ENCODE measurements at regions not wholly inside any gene's neighbourhood (a gene's known extent, or its start where the extent isn't known, plus 50 kb on each side); places are given as distances from the start of the nearest gene placed in this dataset.

DNA sequence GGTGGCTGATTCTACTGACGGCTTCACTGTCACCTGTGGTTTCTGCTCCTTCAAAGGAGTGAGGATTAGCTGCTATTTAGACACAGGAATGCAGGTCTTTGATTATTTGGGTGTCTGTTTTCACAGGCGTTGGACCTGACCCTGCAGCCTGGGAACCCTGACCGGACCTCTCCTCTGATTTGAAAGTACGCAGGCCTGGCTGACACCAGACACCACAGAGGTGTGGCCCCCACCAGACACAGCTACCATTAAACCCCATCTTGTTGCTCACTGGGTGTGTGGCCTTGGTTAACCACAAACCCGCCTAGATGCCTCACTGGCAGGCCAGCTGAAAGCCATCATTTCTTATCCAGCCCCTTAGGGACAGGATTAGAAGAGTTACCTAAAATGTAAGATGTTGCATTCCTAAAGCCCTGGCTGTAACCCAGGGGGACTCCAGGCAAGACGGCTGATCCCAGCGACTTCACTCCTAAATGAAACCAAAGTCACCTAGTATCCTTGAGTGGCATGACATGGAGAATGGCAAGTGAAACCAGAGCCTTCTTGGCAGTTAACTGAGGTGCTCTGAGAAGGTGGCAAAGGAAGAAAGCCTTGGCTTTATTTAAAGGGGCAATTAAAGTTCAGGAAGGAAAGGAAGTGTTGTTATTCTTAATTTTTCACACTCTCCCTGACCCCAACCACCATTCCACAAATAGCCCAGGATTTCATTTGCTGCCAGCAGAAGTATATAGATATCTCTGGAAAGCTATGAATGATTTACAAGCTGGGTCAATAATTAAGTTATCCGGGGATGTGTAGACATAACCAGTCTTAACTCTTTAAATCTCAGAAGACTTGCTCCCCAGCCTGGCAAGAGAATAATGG, 169.9 kb downstream of the QRSL1 start (continued):
- TF ChIP-seq TCF3 (IDR thresholded peaks at IDR 0.05; ENCODE audit: borderline replicate concordance, insufficient read depth, low read depth, low read length) (peak; percentile 74; the same call in 1 of the 2 replicates), SUPT20H (IDR thresholded peaks at IDR 0.05; ENCODE audit: borderline replicate concordance, control insufficient read depth, low read depth, low read length) (no peak), ZSCAN29 (IDR thresholded peaks at IDR 0.05) (no peak), MYC (IDR thresholded peaks at IDR 0.05; ENCODE audit: insufficient read depth, insufficient read length, insufficient replicate concordance, low read length, severe bottlenecking) (no peak), MYB (IDR thresholded peaks at IDR 0.05; ENCODE audit: borderline replicate concordance, low read depth, low read length) (no peak), BCL11A (IDR thresholded peaks at IDR 0.05; ENCODE audit: low read depth, low read length) (no peak)
- TF ChIP-seq, protein P1, sequence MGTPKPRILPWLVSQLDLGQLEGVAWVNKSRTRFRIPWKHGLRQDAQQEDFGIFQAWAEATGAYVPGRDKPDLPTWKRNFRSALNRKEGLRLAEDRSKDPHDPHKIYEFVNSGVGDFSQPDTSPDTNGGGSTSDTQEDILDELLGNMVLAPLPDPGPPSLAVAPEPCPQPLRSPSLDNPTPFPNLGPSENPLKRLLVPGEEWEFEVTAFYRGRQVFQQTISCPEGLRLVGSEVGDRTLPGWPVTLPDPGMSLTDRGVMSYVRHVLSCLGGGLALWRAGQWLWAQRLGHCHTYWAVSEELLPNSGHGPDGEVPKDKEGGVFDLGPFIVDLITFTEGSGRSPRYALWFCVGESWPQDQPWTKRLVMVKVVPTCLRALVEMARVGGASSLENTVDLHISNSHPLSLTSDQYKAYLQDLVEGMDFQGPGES (IDR thresholded peaks at IDR 0.05): no peak
- TF ChIP-seq, protein P2, sequence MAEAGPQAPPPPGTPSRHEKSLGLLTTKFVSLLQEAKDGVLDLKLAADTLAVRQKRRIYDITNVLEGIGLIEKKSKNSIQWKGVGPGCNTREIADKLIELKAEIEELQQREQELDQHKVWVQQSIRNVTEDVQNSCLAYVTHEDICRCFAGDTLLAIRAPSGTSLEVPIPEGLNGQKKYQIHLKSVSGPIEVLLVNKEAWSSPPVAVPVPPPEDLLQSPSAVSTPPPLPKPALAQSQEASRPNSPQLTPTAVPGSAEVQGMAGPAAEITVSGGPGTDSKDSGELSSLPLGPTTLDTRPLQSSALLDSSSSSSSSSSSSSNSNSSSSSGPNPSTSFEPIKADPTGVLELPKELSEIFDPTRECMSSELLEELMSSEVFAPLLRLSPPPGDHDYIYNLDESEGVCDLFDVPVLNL (IDR thresholded peaks at IDR 0.05; ENCODE audit: low read depth, low read length): no peak

DNA sequence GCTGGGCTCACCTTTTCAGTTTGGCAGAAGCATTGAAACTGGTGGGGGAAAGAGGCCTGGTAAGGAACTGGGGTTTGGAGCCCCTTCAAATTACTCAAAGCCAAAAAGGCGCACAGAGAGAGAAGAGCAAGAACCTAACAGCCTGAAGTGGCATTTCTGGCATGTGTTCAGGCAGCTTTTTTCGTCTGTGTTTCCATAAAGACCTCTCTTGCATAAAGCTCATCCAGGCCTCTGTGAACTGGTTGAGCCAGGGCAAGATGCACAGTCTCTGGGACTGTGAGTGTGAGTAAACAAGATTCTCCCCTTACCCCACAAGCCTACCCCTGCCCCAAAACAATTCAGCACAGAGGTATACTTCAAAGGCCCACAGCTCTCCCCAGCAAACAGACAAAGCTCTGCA, 167.8 kb downstream of the QRSL1 start:
- POLR2A ChIA-PET: no interaction called here
- no peak overlapping the region for H2AFZ ChIP-seq (ENCODE audit: control insufficient read depth, low read depth, low read length)
- peaks cover 6% of the 10 kb centered on the region; the same call in 1 of the 2 replicates for H3K4me1 ChIP-seq (ENCODE audit: control insufficient read depth, insufficient read depth, low read length)
- no peak overlapping the region for H3K9ac ChIP-seq (ENCODE audit: control insufficient read depth, insufficient read depth, low read length)
- WGBS (ENCODE audit: insufficient coverage, insufficient replicate concordance, low lambda C conversion rate, missing lambda C conversion rate): 25% methylated on average over 2 of the region's 2 CpGs
- ATAC-seq (no peak), FAIRE-seq (no peak), DNase-seq (ENCODE audit: low read depth, low spot score) (no peak)
- BruUV-seq (replicated peaks): no TSS peak
- TF ChIP-seq CREB1 (IDR thresholded peaks at IDR 0.05; ENCODE audit: low read depth): no peak
- no peak for TF ChIP-seq STAT3 (IDR thresholded peaks at IDR 0.05; ENCODE audit: low read depth, low read length)
- TF ChIP-seq EED (IDR thresholded peaks at IDR 0.05; ENCODE audit: low read depth): no peak
- TF ChIP-seq CBFB (IDR thresholded peaks at IDR 0.05; ENCODE audit: low read depth): no peak
- TF ChIP-seq, protein P3, sequence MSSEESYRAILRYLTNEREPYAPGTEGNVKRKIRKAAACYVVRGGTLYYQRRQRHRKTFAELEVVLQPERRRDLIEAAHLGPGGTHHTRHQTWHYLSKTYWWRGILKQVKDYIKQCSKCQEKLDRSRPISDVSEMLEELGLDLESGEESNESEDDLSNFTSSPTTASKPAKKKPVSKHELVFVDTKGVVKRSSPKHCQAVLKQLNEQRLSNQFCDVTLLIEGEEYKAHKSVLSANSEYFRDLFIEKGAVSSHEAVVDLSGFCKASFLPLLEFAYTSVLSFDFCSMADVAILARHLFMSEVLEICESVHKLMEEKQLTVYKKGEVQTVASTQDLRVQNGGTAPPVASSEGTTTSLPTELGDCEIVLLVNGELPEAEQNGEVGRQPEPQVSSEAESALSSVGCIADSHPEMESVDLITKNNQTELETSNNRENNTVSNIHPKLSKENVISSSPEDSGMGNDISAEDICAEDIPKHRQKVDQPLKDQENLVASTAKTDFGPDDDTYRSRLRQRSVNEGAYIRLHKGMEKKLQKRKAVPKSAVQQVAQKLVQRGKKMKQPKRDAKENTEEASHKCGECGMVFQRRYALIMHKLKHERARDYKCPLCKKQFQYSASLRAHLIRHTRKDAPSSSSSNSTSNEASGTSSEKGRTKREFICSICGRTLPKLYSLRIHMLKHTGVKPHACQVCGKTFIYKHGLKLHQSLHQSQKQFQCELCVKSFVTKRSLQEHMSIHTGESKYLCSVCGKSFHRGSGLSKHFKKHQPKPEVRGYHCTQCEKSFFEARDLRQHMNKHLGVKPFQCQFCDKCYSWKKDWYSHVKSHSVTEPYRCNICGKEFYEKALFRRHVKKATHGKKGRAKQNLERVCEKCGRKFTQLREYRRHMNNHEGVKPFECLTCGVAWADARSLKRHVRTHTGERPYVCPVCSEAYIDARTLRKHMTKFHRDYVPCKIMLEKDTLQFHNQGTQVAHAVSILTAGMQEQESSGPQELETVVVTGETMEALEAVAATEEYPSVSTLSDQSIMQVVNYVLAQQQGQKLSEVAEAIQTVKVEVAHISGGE (CRISPR knock-in tag; IDR thresholded peaks at IDR 0.05): no peak
- no peak for TF ChIP-seq BHLHE40 (IDR thresholded peaks at IDR 0.05; ENCODE audit: borderline replicate concordance in 1 of 2, low read depth in 2 of 2, low read length in 1 of 2)
- no peak for TF ChIP-seq RAD21 (IDR thresholded peaks at IDR 0.05; ENCODE audit: insufficient read depth, low read depth, low read length)
- no peak for TF ChIP-seq MEF2A (IDR thresholded peaks at IDR 0.05; ENCODE audit: insufficient read depth, low read depth, low read length)
- no peak for TF ChIP-seq BACH1 (IDR thresholded peaks at IDR 0.05; ENCODE audit: borderline replicate concordance)
- no peaks in the 10 kb centered on the region for H3K79me2 ChIP-seq (ENCODE audit: control insufficient read depth, insufficient read depth, low read length)
- intact Hi-C loops (cut with micrococcal nuclease; ENCODE audit: unreplicated experiment): loop anchor here (1.0 kb wide), 1 partner anchor 28 kb away; no protein-coding TSS in a partner anchor
- no peak overlapping the region for H3K4me3 ChIP-seq
- H3K27ac ChIP-seq (ENCODE audit: control insufficient read depth, insufficient read depth): no peak overlapping the region
- H4K20me1 ChIP-seq (ENCODE audit: control insufficient read depth, insufficient read depth): no peaks in the 10 kb centered on the region
- no peaks in the 10 kb centered on the region for H3K9me3 ChIP-seq (replicated peaks; ENCODE audit: control insufficient read depth, insufficient read depth, low read length)
- H3K36me3 ChIP-seq (ENCODE audit: control insufficient read depth in 2 of 2, insufficient read depth in 2 of 2, low read length in 1 of 2): no peaks in the 10 kb centered on the region
- H3K27me3 ChIP-seq (replicated peaks in 1 of 2; ENCODE audit: control insufficient read depth in 2 of 2, insufficient read depth in 2 of 2, low read length in 1 of 2): no peaks in the 10 kb centered on the region
- no peak overlapping the region for H3K4me2 ChIP-seq (ENCODE audit: control insufficient read depth, insufficient read depth)
- RAD21 ChIA-PET (ENCODE audit: unreplicated experiment): no interaction called here
- CTCF ChIA-PET: no interaction called here
- SMC1A ChIA-PET (ENCODE audit: uncharacterized antibody, unreplicated experiment): interaction anchor here (1.0 to 2.0 kb wide), 2 partner anchors 54 to 90 kb away, joined by 3 to 4 read pairs; no protein-coding TSS in a partner anchor
- in situ Hi-C loops (cut with MboI): no loop called here
